ACC112 (cell line): ENCODE measurements at regions not wholly inside any gene's neighbourhood (a gene's known extent, or its start where the extent isn't known, plus 50 kb on each side); places are given as distances from the start of the nearest gene placed in this dataset.

Experiments
- H2AFZ ChIP-seq: fragments of 200-600 bp; sonication (generic); one replicate; pipeline ENCODE4 v1.6.0; 2017; ENCODE audit warnings: antibody characterized with exemption, low read length; ENCODE audit not compliant: unreplicated experiment
- H3K27ac ChIP-seq: fragments of 200-600 bp; sonication (generic); 2 replicates; pipeline ENCODE4 v1.5.1; 2014; ENCODE audit warnings: low read depth, mild to moderate bottlenecking, antibody characterized with exemption, low read length, moderate library complexity
- H3K27me3 ChIP-seq: fragments of 200-600 bp; sonication (generic); 2 replicates; pipeline ENCODE4 v1.6.1; 2014; ENCODE audit warnings: mild to moderate bottlenecking, antibody characterized with exemption, low read length, moderate library complexity, mixed read lengths; ENCODE audit not compliant: insufficient read depth
- H3K36me3 ChIP-seq: fragments of 200-600 bp; sonication (generic); 2 replicates; pipeline ENCODE4 v1.6.1; 2016; ENCODE audit warnings: mild to moderate bottlenecking, antibody characterized with exemption, low read length, moderate library complexity, mixed read lengths; ENCODE audit not compliant: insufficient read depth
- H3K4me1 ChIP-seq: fragments of 200-600 bp; sonication (generic); one replicate; pipeline ENCODE4 v1.6.1; 2016; ENCODE audit warnings: low read length, mixed read lengths; ENCODE audit not compliant: insufficient read depth, unreplicated experiment, control insufficient read depth
- H3K4me3 ChIP-seq: fragments of 200-600 bp; sonication (generic); 2 replicates; pipeline ENCODE4 v1.5.1; 2014; ENCODE audit warnings: mild to moderate bottlenecking, low read depth, low read length
- H3K79me2 ChIP-seq: fragments of 200-600 bp; sonication (generic); one replicate; pipeline ENCODE4 v1.6.0; 2016; ENCODE audit warnings: low read length; ENCODE audit not compliant: control insufficient read depth, unreplicated experiment, insufficient read depth

DNA sequence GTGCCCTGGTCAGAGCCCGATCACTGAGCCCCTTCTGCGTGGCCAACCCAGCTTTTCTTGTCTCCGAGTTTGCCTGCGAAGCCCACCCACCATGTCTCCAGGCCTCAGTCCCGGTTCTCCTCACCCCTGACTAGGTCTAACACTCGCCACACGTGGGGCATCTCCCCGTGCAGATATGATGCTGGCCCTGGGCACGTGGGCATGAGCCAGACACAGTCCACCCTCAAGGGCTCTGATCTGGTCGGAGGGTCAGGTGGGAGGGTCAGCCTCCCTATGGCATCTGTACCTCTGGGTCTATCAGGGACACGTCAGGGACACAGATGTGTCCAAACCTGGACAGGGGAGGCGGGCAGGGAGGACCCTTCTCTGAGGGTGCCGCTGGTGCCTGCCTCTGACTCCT is 95.4 kb downstream of the RHOB start:
- peaks cover 18% of the 10 kb centered on the region for H3K4me1 ChIP-seq
- no peaks in the 10 kb centered on the region for H3K79me2 ChIP-seq
- no peaks in the 10 kb centered on the region for H3K27me3 ChIP-seq
- H2AFZ ChIP-seq: no peak overlapping the region
- H3K4me3 ChIP-seq: no peak overlapping the region
- H3K27ac ChIP-seq: no peak overlapping the region
- H3K36me3 ChIP-seq: no peaks in the 10 kb centered on the region

DNA sequence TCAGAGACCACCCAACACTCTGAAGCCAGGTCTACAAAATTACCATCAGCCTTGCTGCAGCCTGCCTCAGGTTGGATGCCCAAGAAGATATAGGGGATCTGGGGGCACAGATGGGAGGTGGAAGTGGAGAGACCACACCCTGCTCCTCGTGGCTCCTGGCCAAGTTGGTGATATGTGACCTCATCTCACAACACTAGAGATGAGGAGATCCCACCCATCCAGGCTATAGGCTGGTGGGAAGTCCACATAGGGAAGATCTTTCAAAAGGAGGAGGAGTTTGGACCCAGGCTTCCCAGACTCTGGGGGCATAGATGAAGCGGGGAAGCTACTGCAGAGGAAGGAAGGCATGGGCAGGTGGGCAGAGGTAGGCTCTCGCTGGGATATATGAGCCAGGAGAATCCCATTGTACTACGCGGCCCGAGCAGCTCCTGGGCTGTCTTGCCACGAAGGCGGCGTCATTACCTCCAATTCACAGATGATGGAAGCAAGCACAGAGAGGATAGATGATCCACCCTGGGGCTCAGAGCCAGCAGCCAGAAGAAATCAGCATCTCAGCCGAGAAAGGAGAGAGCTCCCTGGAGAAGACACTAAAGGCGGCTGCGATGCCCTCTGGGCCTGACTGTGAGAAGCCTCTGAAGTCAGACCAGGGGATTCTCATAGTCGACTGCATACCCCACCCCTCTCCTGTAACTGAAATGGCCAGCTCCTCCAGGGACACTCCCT is 96.0 kb downstream of the RHOB start:
- Histone ChIP-seq H3K79me2 (no peaks in the 10 kb centered on the region), H3K36me3 (no peaks in the 10 kb centered on the region), H3K4me1 (peaks cover 18% of the 10 kb centered on the region), H2AFZ (peak overlapping the region; percentile 42), H3K27me3 (no peaks in the 10 kb centered on the region), H3K4me3 (no peak overlapping the region), H3K27ac (no peak overlapping the region)

- Histone ChIP-seq H3K27ac (no peak overlapping the region), H3K4me3 (no peak overlapping the region), H3K79me2 (no peaks in the 10 kb centered on the region), H3K36me3 (no peaks in the 10 kb centered on the region), H3K4me1 (peaks cover 18% of the 10 kb centered on the region), H2AFZ (peak overlapping the region; percentile 42), H3K27me3 (no peaks in the 10 kb centered on the region)
Observed at GRCh38 chr2:20543469-20544152, 96.7 kb downstream of the RHOB start.

- no peaks in the 10 kb centered on the region for H3K36me3 ChIP-seq
- H3K27ac ChIP-seq: no peak overlapping the region
- H2AFZ ChIP-seq: no peak overlapping the region
- peaks cover 16% of the 10 kb centered on the region for H3K4me1 ChIP-seq
- H3K27me3 ChIP-seq: no peaks in the 10 kb centered on the region
- no peaks in the 10 kb centered on the region for H3K79me2 ChIP-seq
- H3K4me3 ChIP-seq: no peak overlapping the region
Observed at GRCh38 chr2:20544153-20544747, 97.4 kb downstream of the RHOB start.

GRCh38 chr2:20549144-20549543 is 101.8 kb downstream of the HS1BP3 start:
- H3K4me1 ChIP-seq: no peaks in the 10 kb centered on the region
- no peak overlapping the region for H3K27ac ChIP-seq
- no peaks in the 10 kb centered on the region for H3K36me3 ChIP-seq
- H3K27me3 ChIP-seq: no peaks in the 10 kb centered on the region
- H2AFZ ChIP-seq: no peak overlapping the region
- H3K4me3 ChIP-seq: no peak overlapping the region
- H3K79me2 ChIP-seq: no peaks in the 10 kb centered on the region

DNA sequence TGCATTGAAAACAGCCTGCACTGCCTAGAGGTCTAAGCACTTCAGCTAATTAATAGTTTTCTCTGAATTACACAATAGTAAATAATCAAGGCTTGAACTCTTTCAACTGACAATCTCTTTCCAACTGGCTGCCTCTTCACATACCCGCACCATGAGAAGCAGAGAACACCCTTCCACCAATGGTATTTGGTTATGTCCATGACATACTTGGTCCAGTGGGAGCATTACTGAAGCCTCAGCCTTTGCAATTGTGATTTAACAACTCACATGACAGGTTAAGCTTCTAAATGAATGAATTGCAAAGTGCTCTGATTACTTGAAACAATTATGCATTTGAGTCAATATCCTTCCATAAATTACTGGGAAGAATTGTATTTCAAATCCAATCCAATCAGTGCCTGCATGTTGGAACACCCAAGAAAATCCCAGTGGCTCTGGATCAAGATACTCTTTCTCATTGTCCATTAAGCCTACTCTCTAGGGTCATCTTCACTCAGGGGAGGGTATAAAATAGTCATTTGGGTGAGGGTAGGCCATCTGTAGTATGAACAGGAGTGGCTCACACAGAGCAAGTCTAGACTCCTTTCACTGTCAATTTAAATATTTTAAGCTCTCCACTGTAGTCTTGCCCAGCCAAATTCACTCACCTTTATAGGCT is 101.1 kb downstream of the HS1BP3 start:
- H3K4me3 ChIP-seq: no peak overlapping the region
- no peaks in the 10 kb centered on the region for H3K4me1 ChIP-seq
- H2AFZ ChIP-seq: no peak overlapping the region
- no peaks in the 10 kb centered on the region for H3K27me3 ChIP-seq
- H3K79me2 ChIP-seq: no peaks in the 10 kb centered on the region
- H3K27ac ChIP-seq: no peak overlapping the region
- no peaks in the 10 kb centered on the region for H3K36me3 ChIP-seq

GRCh38 chr2:20551260-20551944 is 99.5 kb downstream of the HS1BP3 start:
- Histone ChIP-seq H3K79me2 (no peaks in the 10 kb centered on the region), H2AFZ (no peak overlapping the region), H3K4me1 (no peaks in the 10 kb centered on the region), H3K36me3 (no peaks in the 10 kb centered on the region), H3K27me3 (no peaks in the 10 kb centered on the region), H3K27ac (no peak overlapping the region), H3K4me3 (no peak overlapping the region)

DNA sequence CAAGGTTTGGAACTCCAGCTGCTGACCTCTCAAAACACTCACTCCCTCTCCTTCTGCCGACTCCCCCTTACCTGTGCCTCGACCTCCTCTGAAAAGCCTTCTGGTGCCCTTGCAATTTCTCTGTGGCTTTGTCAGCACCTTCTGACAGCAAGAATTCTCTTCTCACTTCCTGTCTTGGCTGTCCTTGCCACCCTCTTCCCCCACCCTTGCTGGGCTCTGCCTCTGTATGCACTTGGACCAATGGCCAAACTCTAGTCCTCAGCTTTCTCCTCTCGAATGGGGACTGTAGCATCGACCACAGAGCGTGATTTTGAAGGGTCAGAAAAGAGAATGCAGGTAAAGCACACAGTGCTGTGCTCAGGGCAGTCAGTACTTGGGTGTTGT is 99.0 kb downstream of the HS1BP3 start:
- H3K79me2 ChIP-seq: no peaks in the 10 kb centered on the region
- no peaks in the 10 kb centered on the region for H3K4me1 ChIP-seq
- no peak overlapping the region for H3K4me3 ChIP-seq
- H3K27ac ChIP-seq: no peak overlapping the region
- H3K36me3 ChIP-seq: no peaks in the 10 kb centered on the region
- no peak overlapping the region for H2AFZ ChIP-seq
- no peaks in the 10 kb centered on the region for H3K27me3 ChIP-seq

DNA sequence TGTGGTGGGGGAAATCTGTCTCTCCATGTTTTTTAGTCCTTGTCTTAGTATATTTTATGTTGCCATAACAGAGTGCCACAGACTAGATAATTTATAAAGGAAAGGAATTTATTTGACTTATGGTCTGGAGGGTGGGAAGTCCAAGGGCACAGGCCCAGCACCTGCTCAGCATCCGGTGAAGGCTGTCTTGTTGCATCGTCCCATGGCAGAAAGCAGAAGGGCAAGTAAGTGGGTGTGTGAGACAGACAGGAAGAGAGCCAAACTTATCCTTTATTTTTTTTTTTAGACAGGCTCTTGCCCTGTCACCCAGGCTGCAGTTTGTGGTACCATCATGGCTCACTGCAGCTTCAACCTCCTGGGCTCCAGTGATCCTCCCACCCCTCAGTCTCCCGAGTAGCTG is 98.1 kb downstream of the HS1BP3 start:
- H3K36me3 ChIP-seq: no peaks in the 10 kb centered on the region
- H3K27ac ChIP-seq: no peak overlapping the region
- H2AFZ ChIP-seq: no peak overlapping the region
- no peak overlapping the region for H3K4me3 ChIP-seq
- no peaks in the 10 kb centered on the region for H3K79me2 ChIP-seq
- no peaks in the 10 kb centered on the region for H3K27me3 ChIP-seq
- H3K4me1 ChIP-seq: no peaks in the 10 kb centered on the region

- Histone ChIP-seq H3K27me3 (no peaks in the 10 kb centered on the region), H2AFZ (no peak overlapping the region), H3K36me3 (no peaks in the 10 kb centered on the region), H3K27ac (no peak overlapping the region), H3K79me2 (no peaks in the 10 kb centered on the region), H3K4me1 (no peaks in the 10 kb centered on the region), H3K4me3 (no peak overlapping the region)
Observed at GRCh38 chr2:20553580-20553979, 97.3 kb downstream of the HS1BP3 start.
